Esophagus (tissue), 2 donors: ENCODE measurements at regions not wholly inside any gene's neighbourhood (a gene's known extent, or its start where the extent isn't known, plus 50 kb on each side); places are given as distances from the start of the nearest gene placed in this dataset.

ENCODE experiments used
- H3K27ac ChIP-seq, 2 donors: one replicate each; pipeline ENCODE4 v1.5.1; 2013; ENCODE audit warnings: low read depth in 2 of 2, mild to moderate bottlenecking in 2 of 2, inconsistent platforms in 1 of 2, low read length in 1 of 2, moderate library complexity in 1 of 2
- H3K27me3 ChIP-seq, 2 donors: one replicate each; pipeline ENCODE4 v1.6.1; 2013; ENCODE audit warnings: low read length in 2 of 2, control low read depth in 1 of 2, mild to moderate bottlenecking in 1 of 2; ENCODE audit not compliant: insufficient read depth in 2 of 2, control insufficient read depth in 1 of 2
- H3K36me3 ChIP-seq, 2 donors: one replicate each; pipeline ENCODE4 v1.6.1; 2013; ENCODE audit warnings: low read length in 1 of 2; ENCODE audit not compliant: control insufficient read depth in 2 of 2, insufficient read depth in 2 of 2
- H3K4me1 ChIP-seq, 2 donors: one replicate each; pipeline ENCODE4 v1.6.1; 2013; ENCODE audit warnings: low read length in 1 of 2; ENCODE audit not compliant: control insufficient read depth in 2 of 2, insufficient read depth in 2 of 2
- H3K4me3 ChIP-seq, 2 donors: one replicate each; pipeline ENCODE4 v1.5.1; 2013; ENCODE audit warnings: low read length in 2 of 2, mild to moderate bottlenecking in 2 of 2, low read depth in 1 of 2, moderate library complexity in 1 of 2
- H3K9me3 ChIP-seq, 2 donors: one replicate each; pipeline ENCODE4 v1.6.1; 2013; ENCODE audit warnings: mild to moderate bottlenecking in 2 of 2, low read depth in 1 of 2, low read length in 1 of 2, moderate library complexity in 1 of 2; ENCODE audit not compliant: control insufficient read depth in 2 of 2, insufficient read depth in 1 of 2
- WGBS, 2 donors: extraction: QIAGEN DNeasy Blood & Tissue Kit; methylation state at CpG; one replicate each; pipeline ENCODE4 v1.1.7; 2013; 5-methylcytosine and 5-hydroxymethylcytosine counted together
- donor health status: healthy with polysubstance abuse.
- donor health status: Bipolar disorder and iron deficiency.

GRCh38 chrX:39938466-39938865 lies 159.3 kb downstream of the BCOR start:
- H3K27me3 ChIP-seq = no peaks in the 10 kb centered on the region
- H3K9me3 ChIP-seq = peaks cover 3 to 6% of the 10 kb centered on the region in 2 donors
- no peaks in the 10 kb centered on the region for H3K36me3 ChIP-seq
- no peak overlapping the region for H3K4me3 ChIP-seq
- peaks cover 0 to 4% of the 10 kb centered on the region in 2 donors for H3K4me1 ChIP-seq
- H3K27ac ChIP-seq = no peak overlapping the region
- 90 to 96% methylated on average over 6 of the region's 6 CpGs for WGBS, 2 donors

GRCh38 chrX:39939678-39940077 lies 158.1 kb downstream of the BCOR start:
- H3K27ac ChIP-seq = no peak overlapping the region
- H3K36me3 ChIP-seq = no peaks in the 10 kb centered on the region
- 84 to 89% methylated on average over 3 of the region's 3 CpGs for WGBS, 2 donors
- H3K9me3 ChIP-seq = peaks cover 3 to 9% of the 10 kb centered on the region in 2 donors
- H3K4me1 ChIP-seq = peaks cover 0 to 4% of the 10 kb centered on the region in 2 donors
- H3K4me3 ChIP-seq = no peak overlapping the region
- no peaks in the 10 kb centered on the region for H3K27me3 ChIP-seq

GRCh38 chrX:39941332-39941920 lies 156.3 kb downstream of the BCOR start:
- 90 to 95% methylated on average over 6 of the region's 6 CpGs for WGBS, 2 donors
- Histone ChIP-seq H3K4me1 (no peaks in the 10 kb centered on the region), H3K36me3 (no peaks in the 10 kb centered on the region), H3K27ac (no peak overlapping the region), H3K27me3 (no peaks in the 10 kb centered on the region), H3K9me3 (peaks cover 3 to 9% of the 10 kb centered on the region in 2 donors), H3K4me3 (no peak overlapping the region)

GRCh38 chrX:39944416-39944815 lies 153.3 kb downstream of the BCOR start:
- no peak overlapping the region for H3K4me3 ChIP-seq
- WGBS, 2 donors = 77 to 88% methylated on average over 6 of the region's 6 CpGs
- no peak overlapping the region for H3K27ac ChIP-seq
- H3K27me3 ChIP-seq = no peaks in the 10 kb centered on the region
- no peaks in the 10 kb centered on the region for H3K36me3 ChIP-seq
- H3K4me1 ChIP-seq = no peaks in the 10 kb centered on the region
- peaks cover 3 to 7% of the 10 kb centered on the region in 2 donors for H3K9me3 ChIP-seq

GRCh38 chrX:39945709-39946108 lies 152.0 kb downstream of the BCOR start:
- Histone ChIP-seq H3K36me3 (no peaks in the 10 kb centered on the region), H3K27me3 (no peaks in the 10 kb centered on the region), H3K4me1 (no peaks in the 10 kb centered on the region), H3K9me3 (peaks cover 3 to 7% of the 10 kb centered on the region in 2 donors), H3K4me3 (no peak overlapping the region), H3K27ac (no peak overlapping the region)

- Histone ChIP-seq H3K4me1 (no peaks in the 10 kb centered on the region), H3K36me3 (no peaks in the 10 kb centered on the region), H3K27ac (no peak overlapping the region), H3K27me3 (no peaks in the 10 kb centered on the region), H3K9me3 (peaks cover 3 to 7% of the 10 kb centered on the region in 2 donors), H3K4me3 (no peak overlapping the region)
- WGBS, 2 donors = 75 to 81% methylated on average over 4 of the region's 4 CpGs
These were observed 150.9 kb downstream of the BCOR start for GRCh38 chrX:39946822-39947221.

- WGBS, 2 donors = 64 to 70% methylated on average over 11 of the region's 11 CpGs
- Histone ChIP-seq H3K36me3 (no peaks in the 10 kb centered on the region), H3K4me3 (no peak overlapping the region), H3K9me3 (peaks cover 0 to 2% of the 10 kb centered on the region in 2 donors), H3K4me1 (no peaks in the 10 kb centered on the region), H3K27ac (no peak overlapping the region), H3K27me3 (no peaks in the 10 kb centered on the region)
These were observed 149.2 kb downstream of the BCOR start for GRCh38 chrX:39948582-39948981.

- WGBS, 2 donors = 89 to 96% methylated on average over 3 of the region's 3 CpGs
- H3K27me3 ChIP-seq = no peaks in the 10 kb centered on the region
These were observed 147.6 kb downstream of the BCOR start for GRCh38 chrX:39950018-39950688.

GRCh38 chrX:39952989-39953388 lies 144.8 kb downstream of the BCOR start:
- 84 to 96% methylated on average over 3 of the region's 3 CpGs for WGBS, 2 donors
- no peaks in the 10 kb centered on the region for H3K36me3 ChIP-seq
- H3K9me3 ChIP-seq = no peaks in the 10 kb centered on the region
- H3K27ac ChIP-seq = no peak overlapping the region
- H3K4me1 ChIP-seq = peaks cover 0 to 5% of the 10 kb centered on the region in 2 donors
- no peaks in the 10 kb centered on the region for H3K27me3 ChIP-seq
- no peak overlapping the region for H3K4me3 ChIP-seq

More at GRCh38 chrX:39950018-39950688, 147.6 kb downstream of the BCOR start:
- Histone ChIP-seq H3K9me3 (no peaks in the 10 kb centered on the region), H3K4me1 (peaks cover 0 to 5% of the 10 kb centered on the region in 2 donors), H3K36me3 (no peaks in the 10 kb centered on the region), H3K4me3 (no peak overlapping the region), H3K27ac (no peak overlapping the region)

- Histone ChIP-seq H3K9me3 (no peaks in the 10 kb centered on the region), H3K27ac (peak overlapping the region; percentile 42 to 54), H3K36me3 (no peaks in the 10 kb centered on the region), H3K27me3 (no peaks in the 10 kb centered on the region), H3K4me1 (peaks cover 3 to 5% of the 10 kb centered on the region in 2 donors), H3K4me3 (no peak overlapping the region)
- 37 to 60% methylated on average over 10 of the region's 10 CpGs for WGBS, 2 donors
These were observed 143.9 kb downstream of the BCOR start for GRCh38 chrX:39953879-39954278.
